Testis (tissue), 2 donors: ENCODE measurements at regions not wholly inside any gene's neighbourhood (a gene's known extent, or its start where the extent isn't known, plus 50 kb on each side); places are given as distances from the start of the nearest gene placed in this dataset.

Experiments
- DNase-seq: peaks from one replicate; pipeline ENCODE4 v3.0.0-alpha.2; 2019
- H3K27ac ChIP-seq, 2 donors: fragments of 200-600 bp; sonication (generic); one replicate each; pipeline ENCODE4 v1.5.1; 2019
- H3K27me3 ChIP-seq: fragments of 200-600 bp; sonication (generic); one replicate; pipeline ENCODE4 v1.5.1; 2019
- H3K36me3 ChIP-seq: fragments of 200-600 bp; sonication (generic); one replicate; pipeline ENCODE4 v1.5.1; 2017; ENCODE audit warnings: low read depth; ENCODE audit errors: missing control alignments
- H3K4me1 ChIP-seq: fragments of 200-600 bp; sonication (generic); one replicate; pipeline ENCODE4 v1.5.1; 2019
- H3K4me3 ChIP-seq, 2 donors: fragments of 200-600 bp; sonication (generic); one replicate each; pipeline ENCODE4 v1.5.1; 2017 to 2019
- H3K9me3 ChIP-seq: fragments of 200-600 bp; sonication (generic); one replicate; pipeline ENCODE4 v1.5.1; 2017
- CTCF ChIP-seq, 3 experiments: fragments of 450-650 bp in 2 of 3; fragments of 200-600 bp in 1 of 3; sonication (generic) in 1 of 3; IDR thresholded peaks; one replicate each; pipeline ENCODE4 v1.5.1; 2016 to 2019; ENCODE audit warnings: antibody characterized with exemption in 3 of 3, mild to moderate bottlenecking in 2 of 3, moderate library complexity in 1 of 3
- POLR2A ChIP-seq: fragments of 450-650 bp; IDR thresholded peaks from one replicate; pipeline ENCODE4 v1.6.1; 2017; ENCODE audit warnings: antibody characterized with exemption, mild to moderate bottlenecking, moderate library complexity
- WGBS, 2 donors: methylation state at CpG; one replicate each; pipeline ENCODE4 v1.1.5; 2018; 5-methylcytosine and 5-hydroxymethylcytosine counted together
- intact Hi-C: fragments of 100-400 bp; cut with DNase I; formaldehyde crosslinking; loops from one replicate; pipeline ENCODE4 v1.15.1; 2023; ENCODE audit warnings: low total_unique reads

GRCh38 chr22:22743128-22743760, 98.8 kb downstream of the GGTLC2 start:
- Histone ChIP-seq H3K4me1 (no peaks in the 10 kb centered on the region), H3K9me3 (no peaks in the 10 kb centered on the region), H3K27me3 (no peaks in the 10 kb centered on the region), H3K36me3 (no peaks in the 10 kb centered on the region), H3K27ac (no peak overlapping the region), H3K4me3 (no peak overlapping the region)
- DNase-seq: no peak
- intact Hi-C loops: no loop called here
- TF ChIP-seq POLR2A (no peak), CTCF (IDR thresholded peaks at IDR 0.05) (no peak)
- 79 to 91% methylated on average over 3 of the region's 3 CpGs for WGBS, 2 donors

- Histone ChIP-seq H3K27me3 (no peaks in the 10 kb centered on the region), H3K36me3 (no peaks in the 10 kb centered on the region), H3K4me1 (no peaks in the 10 kb centered on the region), H3K4me3 (no peak overlapping the region), H3K27ac (no peak overlapping the region), H3K9me3 (no peaks in the 10 kb centered on the region)
- WGBS, 2 donors: 86 to 89% methylated on average over 9 of the region's 9 CpGs
- TF ChIP-seq CTCF (IDR thresholded peaks at IDR 0.05) (no peak), POLR2A (no peak)
- no peak for DNase-seq
- intact Hi-C loops: no loop called here
Observed at GRCh38 chr22:22744412-22745224, 100.2 kb downstream of the GGTLC2 start.

GRCh38 chr22:22745225-22746060, 101.0 kb downstream of the GGTLC2 start:
- H3K27me3 ChIP-seq: no peaks in the 10 kb centered on the region
- peak; percentile 74 for DNase-seq
- WGBS, 2 donors: 72 to 75% methylated on average over 7 to 8 of the region's 8 CpGs
- no peaks in the 10 kb centered on the region for H3K4me1 ChIP-seq
- no peaks in the 10 kb centered on the region for H3K36me3 ChIP-seq
- H3K4me3 ChIP-seq: no peak overlapping the region
- intact Hi-C loops: no loop called here
- TF ChIP-seq POLR2A (no peak), CTCF (IDR thresholded peaks at IDR 0.05) (peak; percentile 26 to 56 (median 30))
- H3K27ac ChIP-seq: no peak overlapping the region
- no peaks in the 10 kb centered on the region for H3K9me3 ChIP-seq

GRCh38 chr22:22746061-22746962, 101.9 kb downstream of the GGTLC2 start:
- no peaks in the 10 kb centered on the region for H3K9me3 ChIP-seq
- no peaks in the 10 kb centered on the region for H3K36me3 ChIP-seq
- no peak for TF ChIP-seq CTCF (IDR thresholded peaks at IDR 0.05)
- no peak for TF ChIP-seq POLR2A
- no peak overlapping the region for H3K27ac ChIP-seq
- H3K4me3 ChIP-seq: no peak overlapping the region
- no peak for DNase-seq
- 85 to 87% methylated on average over 4 to 11 of the region's 11 CpGs for WGBS, 2 donors
- intact Hi-C loops: no loop called here
- H3K4me1 ChIP-seq: no peaks in the 10 kb centered on the region
- no peaks in the 10 kb centered on the region for H3K27me3 ChIP-seq
